ENCODE measurements at regions not wholly inside any gene's neighbourhood (a gene's known extent, or its start where the extent isn't known, plus 50 kb on each side); places are given as distances from the start of the nearest gene placed in this dataset.

GRCh38 chr17:71325117-71325516, 795.7 kb upstream of the SOX9 start:
- DNase-seq (ENCODE audit: low spot score in 2 of 2): no peak
- FAIRE-seq: no peak

GRCh38 chr17:71325886-71326285, 794.9 kb upstream of the SOX9 start:
- no peak for FAIRE-seq
- no peak for DNase-seq (ENCODE audit: low spot score in 2 of 2)

DNA sequence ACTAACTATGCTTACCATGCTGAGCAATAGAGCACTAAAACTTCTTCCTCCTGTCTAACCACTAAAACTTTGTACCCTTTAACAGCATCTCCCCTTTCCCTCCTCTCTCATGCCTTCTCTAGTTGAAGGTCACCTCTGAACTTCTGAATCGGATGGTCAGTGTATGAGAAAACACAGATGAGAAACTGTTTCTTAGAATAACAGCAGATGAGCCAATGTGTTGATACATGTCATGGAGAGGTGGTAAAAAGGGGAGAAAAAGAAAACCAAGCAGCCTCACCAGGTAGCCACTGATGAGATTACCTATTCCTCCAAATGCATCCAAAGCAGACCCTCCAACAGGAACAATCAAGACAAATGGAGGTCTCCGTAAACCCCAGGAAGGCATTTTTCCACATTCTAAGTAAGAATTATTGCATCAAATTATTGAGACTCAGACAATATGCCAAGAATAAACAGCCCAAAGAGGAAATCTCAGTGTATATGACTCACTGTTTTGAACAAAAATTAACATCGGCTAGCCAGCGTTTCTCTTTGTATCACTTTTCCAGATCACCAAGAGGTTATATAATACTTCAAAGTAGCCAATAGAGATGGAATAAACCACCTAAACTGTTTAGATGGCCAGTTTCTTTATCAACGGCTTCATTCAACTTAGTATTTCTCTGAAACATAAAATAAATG, 793.3 kb upstream of the SOX9 start:
- FAIRE-seq (no peak), DNase-seq (ENCODE audit: low spot score in 2 of 2) (no peak)

DNA sequence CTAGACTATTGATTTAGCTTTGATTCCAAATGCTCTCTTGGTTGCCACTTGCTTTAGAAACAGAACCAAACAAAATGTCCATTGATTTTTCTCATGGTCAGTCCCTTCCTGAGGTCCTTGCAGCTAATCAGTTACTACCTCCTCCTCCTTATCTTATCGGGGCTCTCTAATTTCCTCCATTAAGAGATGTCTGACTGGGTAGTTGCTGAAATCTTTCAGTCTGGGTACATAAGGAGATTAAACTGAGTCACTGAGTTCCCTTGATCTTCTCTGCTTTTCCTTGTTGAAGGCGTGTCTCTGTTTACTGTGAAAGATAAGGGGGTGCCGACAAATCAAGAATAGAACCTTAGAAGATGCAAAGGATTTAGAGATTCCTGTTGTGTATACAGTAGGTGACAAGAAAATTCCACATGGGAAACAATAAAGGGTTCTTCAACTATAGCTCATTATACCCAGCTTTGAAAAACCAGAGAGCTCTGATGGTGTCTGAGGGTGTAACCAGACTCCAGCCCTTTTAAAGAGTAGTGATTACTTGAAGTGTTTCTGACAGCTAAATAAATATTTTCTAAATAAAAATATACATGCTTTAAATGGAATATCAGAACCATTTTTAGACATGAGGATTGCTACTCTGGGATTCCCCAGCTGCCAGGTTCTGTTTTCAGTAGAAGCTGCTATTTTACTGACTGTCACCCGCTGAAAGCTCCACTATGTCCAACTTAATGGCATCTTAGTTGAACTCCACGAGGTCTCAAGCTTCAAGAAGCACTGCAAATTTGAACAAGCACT, 791.3 kb upstream of the SOX9 start:
- FAIRE-seq (no peak), DNase-seq (ENCODE audit: low spot score in 2 of 2) (no peak)

GRCh38 chr17:71330099-71330375, 790.8 kb upstream of the SOX9 start:
- no peak for FAIRE-seq

GRCh38 chr17:71331754-71332325, 789.0 kb upstream of the SOX9 start:
- peak; percentile 76 for FAIRE-seq
- DNase-seq (ENCODE audit: low spot score in 2 of 2): no peak

More at GRCh38 chr17:71330099-71330375, 790.8 kb upstream of the SOX9 start:
- no peak for DNase-seq (ENCODE audit: low spot score in 2 of 2)

DNA sequence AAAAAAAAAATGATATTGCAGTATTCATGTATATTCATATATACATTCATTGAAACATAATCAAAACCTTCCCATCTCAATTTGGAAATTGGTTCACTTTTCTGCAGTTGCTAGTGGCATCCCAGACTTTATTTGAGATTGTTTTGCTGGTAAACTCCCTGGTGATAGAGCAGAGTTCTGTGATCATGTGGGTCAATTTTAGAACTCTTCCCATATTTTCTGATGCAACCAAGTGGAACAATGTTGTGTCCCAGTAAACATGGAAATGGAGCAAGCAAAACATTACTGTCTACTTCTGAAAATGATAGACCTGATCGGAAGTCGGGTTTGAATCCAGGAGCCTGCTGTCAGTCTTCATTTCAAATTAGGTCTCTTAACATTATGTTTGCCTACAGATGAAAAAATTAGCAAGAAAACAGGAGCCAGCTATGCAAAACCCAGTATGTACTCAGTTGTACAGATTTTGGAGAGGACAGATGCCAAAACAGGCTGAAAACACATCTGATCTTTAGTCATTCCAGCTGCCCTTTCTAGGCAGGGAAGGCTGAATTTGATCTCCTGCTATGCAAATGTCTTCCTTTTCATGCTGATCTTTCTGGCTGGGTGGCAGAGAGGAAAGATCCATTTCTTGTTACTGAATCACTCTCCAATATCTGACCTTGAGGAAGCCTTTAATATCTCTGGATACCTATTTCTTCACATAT, 786.6 kb upstream of the SOX9 start:
- no peak for FAIRE-seq
- DNase-seq (ENCODE audit: low spot score in 2 of 2): no peak

- no peak for FAIRE-seq
- no peak for DNase-seq (ENCODE audit: low spot score in 2 of 2)
Measured at GRCh38 chr17:71335212-71335611, 785.6 kb upstream of the SOX9 start.

GRCh38 chr17:71337938-71338337, 782.9 kb upstream of the SOX9 start:
- FAIRE-seq (peak; percentile 15), DNase-seq (ENCODE audit: low spot score in 2 of 2) (no peak)

GRCh38 chr17:71338396-71338795, 782.4 kb upstream of the SOX9 start:
- DNase-seq (ENCODE audit: low spot score in 2 of 2) (no peak), FAIRE-seq (no peak)

DNA sequence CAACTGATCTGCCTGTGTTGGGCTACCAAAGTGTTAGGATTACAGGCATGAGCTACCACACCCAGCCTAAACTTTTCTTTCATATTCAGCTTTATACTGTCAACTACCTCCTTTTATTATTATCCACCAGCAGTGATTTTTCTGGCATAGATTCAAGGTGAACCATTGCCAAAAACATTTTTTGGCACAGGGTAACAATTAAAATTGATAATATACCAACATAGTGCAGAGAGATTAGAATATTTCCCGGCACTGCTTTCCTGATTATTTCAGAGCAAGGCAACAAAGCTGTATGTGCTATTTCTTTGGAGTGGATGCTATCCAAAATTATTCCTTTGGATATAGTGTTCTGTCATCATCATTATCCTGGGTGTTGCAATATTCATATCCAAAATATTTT, 781.6 kb upstream of the SOX9 start:
- no peak for FAIRE-seq
- DNase-seq (ENCODE audit: low spot score in 2 of 2): no peak

- DNase-seq (ENCODE audit: low spot score in 2 of 2) (no peak), FAIRE-seq (no peak)
Measured at GRCh38 chr17:71342737-71343136, 778.1 kb upstream of the SOX9 start.

DNA sequence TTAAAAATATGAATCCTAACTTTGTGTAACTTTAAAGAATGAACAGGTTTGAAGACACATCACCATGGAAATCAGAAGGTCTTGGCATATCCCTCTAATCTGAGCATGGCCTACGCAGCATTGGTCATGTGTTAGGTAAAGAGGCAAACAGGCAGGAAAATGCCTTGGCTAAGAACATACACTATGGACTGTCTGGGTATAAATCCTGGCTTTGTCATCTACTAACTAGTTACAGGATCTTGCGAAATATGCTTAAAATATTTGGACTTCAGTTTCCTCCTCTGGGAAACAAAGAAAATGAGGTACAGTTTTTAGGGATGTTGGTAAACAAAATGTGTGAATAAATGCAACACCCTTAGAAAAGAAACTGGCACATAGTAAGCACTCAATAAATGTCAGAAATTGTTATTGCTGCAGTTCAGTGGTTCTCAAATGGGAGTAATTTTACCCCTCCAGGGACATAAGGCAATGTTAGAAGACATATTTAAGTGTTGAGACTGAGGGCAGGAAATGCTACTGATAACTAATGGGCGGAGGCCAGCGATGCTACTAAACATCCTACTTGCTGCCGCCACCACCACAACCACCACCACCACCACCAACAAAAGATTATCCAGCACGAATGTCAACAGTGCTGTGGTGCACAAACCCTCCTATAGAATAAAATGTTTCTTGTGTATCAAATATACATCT, 770.8 kb upstream of the SOX9 start:
- FAIRE-seq (no peak), DNase-seq (ENCODE audit: low spot score in 2 of 2) (no peak)

DNA sequence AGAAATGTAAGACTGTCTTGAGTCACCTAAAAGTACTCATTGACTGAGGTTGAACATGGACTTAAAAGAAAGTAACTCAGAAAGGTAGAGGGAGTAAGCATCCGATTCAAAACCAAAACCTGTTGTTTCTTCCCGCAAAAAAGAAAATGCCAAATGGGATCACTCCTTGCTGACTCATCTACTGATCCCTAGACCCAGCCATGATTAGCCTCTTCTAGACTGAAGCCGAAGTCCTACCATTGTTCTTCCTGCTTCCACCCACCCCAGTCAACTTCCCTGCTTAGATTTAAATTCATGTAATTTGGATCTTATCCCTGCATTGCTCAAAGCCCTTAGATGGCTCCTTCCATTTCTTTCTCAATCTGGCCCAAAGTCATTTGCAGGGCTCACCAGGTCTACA, 760.5 kb upstream of the SOX9 start:
- no peak for FAIRE-seq

DNA sequence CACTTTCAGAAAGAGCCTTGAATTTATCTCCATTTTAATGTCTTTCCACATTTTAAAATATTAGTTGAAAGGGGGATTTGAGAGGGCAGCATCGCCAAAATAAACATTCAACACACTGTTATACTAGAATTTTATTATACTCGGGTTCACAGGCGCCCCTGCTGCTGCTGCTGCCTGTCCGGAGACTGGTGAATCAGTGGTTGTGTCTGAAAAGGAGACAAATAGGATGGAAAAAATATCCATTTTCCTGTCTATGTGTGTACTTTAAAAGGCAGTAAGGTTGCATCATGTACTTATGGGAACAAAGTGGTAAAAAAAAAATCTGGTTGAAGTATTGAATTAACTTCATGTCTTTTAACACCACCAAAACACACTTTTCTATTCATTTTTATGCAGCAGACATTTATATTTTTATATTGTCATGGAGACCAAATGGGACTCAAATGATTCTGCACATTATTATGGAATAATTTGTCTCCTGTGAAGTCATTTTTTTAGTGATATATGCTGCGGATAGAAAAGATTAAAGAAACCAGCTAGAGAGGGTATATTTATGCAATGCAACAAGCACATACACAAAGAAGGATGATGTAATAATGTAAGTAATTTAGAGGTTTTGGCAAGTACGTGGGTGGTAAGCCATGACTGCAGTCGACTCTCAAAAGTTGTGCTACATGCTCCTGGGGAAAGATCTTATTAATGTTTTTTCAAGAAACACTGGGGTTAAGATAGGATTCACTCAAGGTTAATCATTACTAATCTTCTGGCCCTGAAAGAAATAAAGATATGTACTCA, 759.0 kb upstream of the SOX9 start:
- peak in 1 of 2 donors; percentile 7 for DNase-seq (ENCODE audit: low spot score in 2 of 2)
- FAIRE-seq: no peak

More for the DNA sequence above, 760.5 kb upstream of the SOX9 start:
- no peak for DNase-seq (ENCODE audit: low spot score in 2 of 2)

GRCh38 chr17:71363661-71364060, 757.2 kb upstream of the SOX9 start:
- no peak for FAIRE-seq

GRCh38 chr17:71371809-71372208, 749.0 kb upstream of the SOX9 start:
- FAIRE-seq: no peak

More at GRCh38 chr17:71363661-71364060, 757.2 kb upstream of the SOX9 start:
- DNase-seq (ENCODE audit: low spot score in 2 of 2): no peak

GRCh38 chr17:71375948-71376347, 744.9 kb upstream of the SOX9 start:
- DNase-seq (ENCODE audit: low spot score in 2 of 2): no peak
- no peak for FAIRE-seq

More at GRCh38 chr17:71371809-71372208, 749.0 kb upstream of the SOX9 start:
- no peak for DNase-seq (ENCODE audit: low spot score in 2 of 2)

GRCh38 chr17:71376933-71377332, 743.9 kb upstream of the SOX9 start:
- FAIRE-seq (no peak), DNase-seq (ENCODE audit: low spot score in 2 of 2) (no peak)

GRCh38 chr17:71378036-71378435, 742.8 kb upstream of the SOX9 start:
- FAIRE-seq: no peak
- DNase-seq (ENCODE audit: low spot score in 2 of 2): no peak

All from frontal cortex (tissue), 3 donors.